ENCODE measurements at regions not wholly inside any gene's neighbourhood (a gene's known extent, or its start where the extent isn't known, plus 50 kb on each side); places are given as distances from the start of the nearest gene placed in this dataset.

- Histone ChIP-seq H3K4me1 (peaks cover 0 to 48% (median 9%) of the 10 kb centered on the region in 3 donors), H3K9me3 (no peaks in the 10 kb centered on the region), H3K27ac (no peak overlapping the region), H3K36me3 (no peaks in the 10 kb centered on the region), H3K27me3 (no peaks in the 10 kb centered on the region), H3K4me3 (no peak overlapping the region)
- TF ChIP-seq POLR2AphosphoS5 (IDR thresholded peaks at IDR 0.05) = no peak
- no peak for TF ChIP-seq POLR2A (IDR thresholded peaks at IDR 0.05)
- no peak for TF ChIP-seq EP300 (IDR thresholded peaks at IDR 0.05)
- TF ChIP-seq CTCF (IDR thresholded peaks at IDR 0.05) = no peak
- 100% methylated on average over 1 of the region's 2 CpGs; no CpG with 5 or more reads in 1 of the 2 donors for WGBS, 2 donors (ENCODE audit: low coverage in 1 of 2)
- ATAC-seq = no peak
These were observed 448.6 kb upstream of the PROK2 start for GRCh38 chr3:72233571-72233970.

- no peaks in the 10 kb centered on the region for H3K27me3 ChIP-seq
- H3K27ac ChIP-seq = no peak overlapping the region
- no peak overlapping the region for H3K4me3 ChIP-seq
- 100% methylated on average over 2 of the region's 6 CpGs; no CpG with 5 or more reads in 1 of the 2 donors for WGBS, 2 donors (ENCODE audit: low coverage in 1 of 2)
- H3K4me1 ChIP-seq = peaks cover 0 to 44% (median 9%) of the 10 kb centered on the region in 3 donors
- no peak for ATAC-seq
- no peaks in the 10 kb centered on the region for H3K36me3 ChIP-seq
- no peak for TF ChIP-seq POLR2AphosphoS5 (IDR thresholded peaks at IDR 0.05)
- no peak for TF ChIP-seq CTCF (IDR thresholded peaks at IDR 0.05)
- no peak for TF ChIP-seq EP300 (IDR thresholded peaks at IDR 0.05)
- no peak for TF ChIP-seq POLR2A (IDR thresholded peaks at IDR 0.05)
- no peaks in the 10 kb centered on the region for H3K9me3 ChIP-seq
These were observed 447.8 kb upstream of the PROK2 start for GRCh38 chr3:72232777-72233176.

GRCh38 chr3:72232331-72232730 is 447.4 kb upstream of the PROK2 start:
- Histone ChIP-seq H3K27me3 (no peaks in the 10 kb centered on the region), H3K27ac (no peak overlapping the region), H3K4me1 (peaks cover 0 to 44% (median 9%) of the 10 kb centered on the region in 3 donors), H3K36me3 (no peaks in the 10 kb centered on the region), H3K4me3 (no peak overlapping the region), H3K9me3 (no peaks in the 10 kb centered on the region)
- no peak for ATAC-seq
- no peak for TF ChIP-seq POLR2AphosphoS5 (IDR thresholded peaks at IDR 0.05)
- TF ChIP-seq CTCF (IDR thresholded peaks at IDR 0.05) = no peak
- no peak for TF ChIP-seq EP300 (IDR thresholded peaks at IDR 0.05)
- no peak for TF ChIP-seq POLR2A (IDR thresholded peaks at IDR 0.05)
- WGBS, 2 donors (ENCODE audit: low coverage in 1 of 2) = 100% methylated on average over 1 of the region's 4 CpGs; no CpG with 5 or more reads in 1 of the 2 donors

- H3K9me3 ChIP-seq = no peaks in the 10 kb centered on the region
- no peak for TF ChIP-seq CTCF (IDR thresholded peaks at IDR 0.05)
- TF ChIP-seq POLR2AphosphoS5 (IDR thresholded peaks at IDR 0.05) = no peak
- TF ChIP-seq POLR2A (IDR thresholded peaks at IDR 0.05) = no peak
- no peak for TF ChIP-seq EP300 (IDR thresholded peaks at IDR 0.05)
- WGBS, 2 donors (ENCODE audit: low coverage in 1 of 2) = 70 to 73% methylated on average over 3 to 9 of the region's 10 CpGs
- H3K27me3 ChIP-seq = no peaks in the 10 kb centered on the region
- no peak overlapping the region for H3K27ac ChIP-seq
- no peak overlapping the region for H3K4me3 ChIP-seq
- no peak for ATAC-seq
- H3K4me1 ChIP-seq = peaks cover 0 to 44% (median 9%) of the 10 kb centered on the region in 3 donors
- no peaks in the 10 kb centered on the region for H3K36me3 ChIP-seq
These were observed 446.7 kb upstream of the PROK2 start for GRCh38 chr3:72231439-72232196.

Measured in gastroesophageal sphincter (tissue), 4 donors.